GM12873 (cell line): ENCODE measurements at regions not wholly inside any gene's neighbourhood (a gene's known extent, or its start where the extent isn't known, plus 50 kb on each side); places are given as distances from the start of the nearest gene placed in this dataset.

Source experiments
- CTCF ChIP-seq: IDR thresholded peaks from 2 replicates; pipeline ENCODE4 v1.5.1; 2012; ENCODE audit warnings: low read depth, mild to moderate bottlenecking, moderate library complexity, low read length, control low read depth; ENCODE audit not compliant: insufficient read depth; ENCODE audit errors: missing control alignments

- TF ChIP-seq CTCF = no peak
Measured at GRCh38 chr17:71035226-71035625, 865.9 kb downstream of the KCNJ2 start.

DNA sequence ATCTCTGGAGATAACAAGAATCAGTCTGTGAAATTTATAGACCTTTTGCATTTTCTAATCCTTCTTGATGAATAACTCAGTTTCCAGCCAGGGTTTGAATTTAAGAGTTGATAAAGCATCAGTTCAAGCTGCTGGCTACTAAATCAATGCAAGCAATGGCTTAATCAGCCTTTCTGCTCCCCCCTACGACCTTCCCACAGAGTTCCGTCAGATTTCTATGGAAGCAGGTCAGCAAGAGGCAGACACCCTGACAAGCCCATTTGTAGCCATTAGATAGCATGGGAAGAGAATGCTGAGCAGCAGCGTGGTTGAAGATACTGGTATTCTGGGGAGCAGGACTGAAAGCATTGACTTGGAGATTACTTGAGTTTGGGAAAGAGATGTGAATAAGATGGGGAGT, 868.1 kb downstream of the KCNJ2 start:
- no peak for TF ChIP-seq CTCF

DNA sequence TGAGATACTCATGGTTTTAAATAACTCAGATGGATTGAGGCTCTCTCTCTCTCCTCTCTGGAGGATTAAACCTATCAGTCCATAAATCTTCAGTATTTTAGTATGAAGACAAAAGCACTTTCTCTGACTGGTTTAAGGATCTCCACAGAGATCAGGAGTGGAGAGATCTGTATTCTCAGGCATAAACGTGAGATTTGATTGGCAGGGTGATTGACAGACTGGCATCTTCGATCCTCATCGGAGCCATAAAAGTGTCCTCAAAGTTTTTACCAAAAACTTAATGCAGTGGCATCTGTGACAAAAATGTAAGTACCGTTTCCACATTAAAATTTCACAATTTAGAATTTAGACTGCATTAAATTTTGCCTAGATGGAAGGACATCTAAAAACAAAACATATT, 870.1 kb downstream of the KCNJ2 start:
- TF ChIP-seq CTCF = no peak

- TF ChIP-seq CTCF = no peak
Measured at GRCh38 chr17:71052971-71053370, 883.6 kb downstream of the KCNJ2 start.

GRCh38 chr17:71055128-71055527, 885.8 kb downstream of the KCNJ2 start:
- no peak for TF ChIP-seq CTCF

GRCh38 chr17:71057448-71057847, 888.1 kb downstream of the KCNJ2 start:
- no peak for TF ChIP-seq CTCF

GRCh38 chr17:71057938-71058337, 888.6 kb downstream of the KCNJ2 start:
- no peak for TF ChIP-seq CTCF
